Lower lobe of right lung (tissue), 2 donors: ENCODE measurements at regions not wholly inside any gene's neighbourhood (a gene's known extent, or its start where the extent isn't known, plus 50 kb on each side); places are given as distances from the start of the nearest gene placed in this dataset.

Source experiments
- ATAC-seq, 2 donors: fragments of 200-7000 bp; cut with Tn5 transposase; one replicate each; pipeline ENCODE4 v1.9.1; 2020 to 2022; ENCODE audit warnings: mild to moderate bottlenecking in 2 of 2, moderate library complexity in 2 of 2
- DNase-seq: peaks from one replicate; pipeline ENCODE4 v3.0.0-alpha.2; 2020
- H3K27ac ChIP-seq: fragments of 200-600 bp; one replicate; pipeline ENCODE4 v1.8.0; 2022
- H3K27me3 ChIP-seq: fragments of 200-600 bp; one replicate; pipeline ENCODE4 v1.8.0; 2022; ENCODE audit warnings: low read depth
- H3K36me3 ChIP-seq: fragments of 200-600 bp; one replicate; pipeline ENCODE4 v1.8.0; 2022; ENCODE audit warnings: mild to moderate bottlenecking
- H3K4me1 ChIP-seq: fragments of 200-600 bp; one replicate; pipeline ENCODE4 v1.8.0; 2022
- H3K4me3 ChIP-seq: fragments of 200-600 bp; one replicate; pipeline ENCODE4 v1.8.0; 2022; ENCODE audit warnings: mild to moderate bottlenecking
- H3K9me3 ChIP-seq: fragments of 200-600 bp; one replicate; pipeline ENCODE4 v1.8.0; 2022
- CTCF ChIP-seq: fragments of 200-600 bp; IDR thresholded peaks from one replicate; pipeline ENCODE4 v1.8.0; 2022; ENCODE audit warnings: antibody characterized with exemption, mild to moderate bottlenecking
- intact Hi-C: fragments of 100-400 bp; cut with DNase I; formaldehyde crosslinking; loops from one replicate; pipeline ENCODE4 v1.11.0; 2022
- donor health status: DM: no; HTN: yes; CAD: no; lungs with severe emphysema.

GRCh38 chr2:176599796-176600485 is 330.7 kb downstream of the MTX2 start:
- Histone ChIP-seq H3K27ac (no peak overlapping the region), H3K36me3 (no peaks in the 10 kb centered on the region), H3K27me3 (no peaks in the 10 kb centered on the region), H3K9me3 (no peaks in the 10 kb centered on the region), H3K4me1 (no peaks in the 10 kb centered on the region), H3K4me3 (no peak overlapping the region)
- DNase-seq (no peak), ATAC-seq (no peak)
- intact Hi-C loops, result no loop called here
- TF ChIP-seq CTCF, result no peak

GRCh38 chr2:176601066-176601465 is 331.8 kb downstream of the MTX2 start:
- TF ChIP-seq CTCF, result no peak
- H3K4me1 ChIP-seq, result no peaks in the 10 kb centered on the region
- no peaks in the 10 kb centered on the region for H3K36me3 ChIP-seq

GRCh38 chr2:176612036-176612435 is 342.8 kb downstream of the MTX2 start:
- DNase-seq, result no peak
- intact Hi-C loops, result no loop called here
- no peak for ATAC-seq

More at GRCh38 chr2:176601066-176601465, 331.8 kb downstream of the MTX2 start:
- DNase-seq, result no peak
- Histone ChIP-seq H3K9me3 (no peaks in the 10 kb centered on the region), H3K27me3 (peaks cover 3% of the 10 kb centered on the region), H3K4me3 (no peak overlapping the region), H3K27ac (no peak overlapping the region)
- intact Hi-C loops, result no loop called here
- no peak for ATAC-seq

GRCh38 chr2:176612736-176613135 is 343.5 kb downstream of the MTX2 start:
- Histone ChIP-seq H3K4me3 (no peak overlapping the region), H3K27ac (no peak overlapping the region), H3K27me3 (peaks cover 3% of the 10 kb centered on the region), H3K4me1 (no peaks in the 10 kb centered on the region), H3K9me3 (no peaks in the 10 kb centered on the region), H3K36me3 (no peaks in the 10 kb centered on the region)
- intact Hi-C loops, result no loop called here
- no peak for ATAC-seq
- DNase-seq, result no peak
- TF ChIP-seq CTCF, result no peak

More at GRCh38 chr2:176612036-176612435, 342.8 kb downstream of the MTX2 start:
- peaks cover 9% of the 10 kb centered on the region for H3K27me3 ChIP-seq
- no peaks in the 10 kb centered on the region for H3K4me1 ChIP-seq
- H3K36me3 ChIP-seq, result no peaks in the 10 kb centered on the region
- TF ChIP-seq CTCF, result no peak
- no peak overlapping the region for H3K27ac ChIP-seq
- H3K4me3 ChIP-seq, result no peak overlapping the region
- no peaks in the 10 kb centered on the region for H3K9me3 ChIP-seq

- TF ChIP-seq CTCF, result no peak
- H3K36me3 ChIP-seq, result no peaks in the 10 kb centered on the region
- intact Hi-C loops, result no loop called here
- no peak overlapping the region for H3K4me3 ChIP-seq
- DNase-seq (no peak), ATAC-seq (no peak)
- no peaks in the 10 kb centered on the region for H3K9me3 ChIP-seq
- H3K27me3 ChIP-seq, result peaks cover 3% of the 10 kb centered on the region
- H3K27ac ChIP-seq, result no peak overlapping the region
- H3K4me1 ChIP-seq, result no peaks in the 10 kb centered on the region
Measured at GRCh38 chr2:176613323-176613987, 344.2 kb downstream of the MTX2 start.
